Fibroblast of upper back skin (primary cell): ENCODE measurements at regions not wholly inside any gene's neighbourhood (a gene's known extent, or its start where the extent isn't known, plus 50 kb on each side); places are given as distances from the start of the nearest gene placed in this dataset.

Source experiments
- DNase-seq: peaks from one replicate; pipeline ENCODE4 v3.0.0-alpha.2; 2013

DNA sequence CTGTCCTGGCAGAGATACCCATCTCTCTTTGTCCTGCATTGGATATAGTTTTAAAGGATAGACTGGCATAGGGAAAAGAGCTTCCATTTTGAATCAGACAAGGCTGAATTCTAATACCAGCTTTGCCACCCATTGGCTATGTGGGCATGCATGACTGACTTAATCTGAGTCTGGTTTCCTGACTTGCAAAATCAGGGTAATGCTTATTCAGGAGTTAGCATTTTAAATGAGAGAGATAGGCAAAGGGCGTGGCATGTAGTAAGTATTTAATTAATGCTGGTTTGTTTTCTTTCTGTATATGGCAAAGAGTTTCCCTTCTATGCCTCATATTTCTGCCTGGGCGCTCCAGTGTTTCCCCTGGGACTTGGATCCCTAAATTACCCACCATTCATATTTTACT, 492.9 kb downstream of the IGSF11 start:
- no peak for DNase-seq

DNA sequence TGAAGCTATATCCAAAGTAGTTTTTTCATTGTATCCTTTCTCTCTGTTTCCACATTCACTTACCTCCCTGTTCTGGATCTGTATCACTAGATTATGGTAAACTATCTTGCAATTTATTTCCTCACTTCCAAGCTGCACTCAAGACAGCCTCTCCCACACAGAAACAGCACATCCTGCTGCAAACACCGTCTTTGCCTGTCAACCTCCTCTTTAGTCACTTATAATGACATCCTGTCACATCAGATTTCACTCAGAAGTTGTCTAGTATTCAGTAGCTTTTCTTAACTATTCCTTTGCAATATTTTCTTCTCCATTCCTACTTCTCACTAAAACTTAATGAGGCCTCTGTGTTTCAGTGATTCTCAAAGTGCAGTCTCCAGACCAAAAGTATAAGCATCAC, 490.8 kb downstream of the IGSF11 start:
- no peak for DNase-seq

DNA sequence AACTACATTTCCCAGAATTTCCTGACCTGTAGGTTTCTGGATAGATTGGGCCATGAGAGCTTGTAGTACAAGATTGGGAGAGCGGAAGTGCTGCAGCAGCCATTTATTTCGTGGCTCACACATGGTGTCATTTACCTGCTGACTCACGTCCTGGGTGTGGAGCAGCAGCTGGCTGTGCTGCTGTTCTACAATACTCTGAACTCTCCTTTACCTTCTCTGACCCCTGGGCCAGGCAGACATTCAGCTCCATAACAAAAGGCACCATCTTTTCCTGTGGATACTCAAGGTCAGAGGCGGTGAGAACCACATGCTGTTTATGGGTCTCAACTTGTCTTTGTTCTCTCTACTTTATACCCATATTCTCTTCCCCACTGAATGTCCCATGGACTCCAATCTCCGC, 490.2 kb downstream of the IGSF11 start:
- DNase-seq: no peak

DNA sequence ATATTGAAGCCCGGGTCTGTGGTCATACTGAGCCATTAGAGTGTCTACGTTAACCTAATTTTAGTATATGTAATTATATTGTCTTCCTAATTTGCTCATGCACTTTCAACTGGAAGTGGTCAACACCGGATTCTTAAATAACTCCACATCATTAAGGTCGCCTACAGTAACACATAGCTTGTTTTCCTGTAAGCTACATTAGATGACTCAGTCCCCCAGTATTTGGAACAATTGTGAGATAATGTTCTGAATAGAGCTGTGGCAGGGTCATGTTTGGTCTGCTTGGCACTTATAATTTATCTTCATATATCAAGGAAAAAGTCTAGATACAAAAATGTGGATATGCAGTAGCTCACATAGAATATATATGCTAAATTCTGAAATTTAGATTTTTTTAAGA, 486.2 kb downstream of the IGSF11 start:
- no peak for DNase-seq

DNA sequence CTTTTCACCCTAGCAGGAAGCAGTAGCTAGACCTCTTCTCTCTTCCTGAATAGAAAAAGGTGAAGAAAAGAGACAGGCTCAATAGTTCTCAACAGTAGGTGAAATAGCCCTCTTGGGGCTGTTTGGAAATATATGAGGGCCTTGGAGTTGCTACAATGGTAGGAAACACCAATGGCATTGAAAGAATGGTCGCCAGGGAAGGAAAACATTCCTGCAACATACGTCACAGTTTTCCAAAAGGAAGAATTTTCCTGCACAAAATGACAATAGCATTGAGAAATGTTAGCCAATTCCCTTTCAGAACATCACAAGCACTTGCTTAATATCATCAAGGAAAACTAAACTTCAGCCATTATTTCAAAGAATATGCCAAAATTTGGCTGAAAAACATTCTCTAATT, 484.5 kb downstream of the IGSF11 start:
- DNase-seq: no peak

DNA sequence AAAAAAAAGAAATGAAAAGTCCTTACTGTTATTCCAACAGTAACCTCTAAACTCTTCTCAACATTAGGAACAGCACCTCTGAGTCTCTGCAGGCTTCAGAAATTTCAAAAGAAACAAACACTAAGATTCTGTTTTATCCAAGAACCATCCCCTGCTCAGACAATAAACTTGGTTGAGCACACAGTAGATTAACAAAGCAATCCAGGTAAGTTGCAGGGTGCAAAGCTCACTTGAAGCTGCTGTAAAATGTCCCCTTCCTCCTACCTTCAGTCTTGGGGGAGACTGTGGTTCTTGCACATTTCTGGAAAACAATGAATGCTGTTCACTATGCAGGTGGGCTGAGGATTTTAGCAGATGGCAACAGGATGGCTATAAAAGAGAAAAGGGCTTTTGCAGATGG, 484.1 kb downstream of the IGSF11 start:
- DNase-seq: no peak

DNA sequence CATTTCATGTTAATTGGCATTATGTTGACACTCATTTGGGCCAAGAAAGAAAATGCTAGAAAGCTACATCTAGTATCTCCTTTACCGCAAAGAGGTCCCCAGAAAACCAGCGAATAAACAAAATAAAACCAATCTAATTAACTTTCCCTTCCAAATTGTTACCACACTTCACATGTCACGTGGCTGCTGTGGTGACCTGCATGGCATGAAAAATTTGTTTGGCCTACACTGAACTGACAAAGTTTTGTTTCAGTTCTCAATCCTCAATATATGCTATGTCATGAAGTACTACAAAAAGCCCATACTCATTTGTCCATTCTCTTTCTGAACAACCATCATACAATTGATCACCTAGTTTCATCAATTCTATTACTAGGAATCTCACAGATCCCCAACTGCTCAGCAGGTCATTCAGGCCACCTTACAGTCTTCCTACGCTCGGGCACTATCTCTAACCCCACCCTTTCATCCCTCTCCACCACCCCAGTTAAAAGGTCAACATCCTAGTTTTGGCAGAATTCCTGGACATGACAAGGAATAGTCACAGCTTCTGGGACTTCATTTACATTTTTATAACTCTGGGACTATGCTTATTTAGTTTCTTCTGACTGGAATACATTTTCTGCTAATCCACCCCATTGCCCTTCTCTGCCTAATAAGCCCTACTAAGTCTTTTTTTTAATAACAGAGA, 480.4 kb downstream of the IGSF11 start:
- no peak for DNase-seq

DNA sequence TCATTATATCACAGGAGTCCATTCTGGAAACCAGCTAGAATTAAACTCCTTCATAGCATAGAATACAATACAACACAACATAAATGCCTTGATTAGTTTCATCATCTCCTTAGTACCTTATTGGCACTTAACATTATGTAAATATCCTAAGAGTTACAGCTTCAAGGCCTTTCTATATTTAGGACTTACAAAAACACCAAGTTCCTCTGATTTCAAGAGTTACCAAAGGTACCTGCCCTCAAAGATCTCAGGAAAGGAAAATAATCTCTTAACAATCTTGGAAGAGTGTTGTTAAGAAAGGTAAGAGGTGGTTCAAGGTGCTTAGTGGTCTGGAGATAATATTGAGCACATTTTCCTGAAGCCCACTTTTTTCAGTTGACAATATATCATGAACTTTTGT, 477.7 kb downstream of the IGSF11 start:
- DNase-seq: no peak

DNA sequence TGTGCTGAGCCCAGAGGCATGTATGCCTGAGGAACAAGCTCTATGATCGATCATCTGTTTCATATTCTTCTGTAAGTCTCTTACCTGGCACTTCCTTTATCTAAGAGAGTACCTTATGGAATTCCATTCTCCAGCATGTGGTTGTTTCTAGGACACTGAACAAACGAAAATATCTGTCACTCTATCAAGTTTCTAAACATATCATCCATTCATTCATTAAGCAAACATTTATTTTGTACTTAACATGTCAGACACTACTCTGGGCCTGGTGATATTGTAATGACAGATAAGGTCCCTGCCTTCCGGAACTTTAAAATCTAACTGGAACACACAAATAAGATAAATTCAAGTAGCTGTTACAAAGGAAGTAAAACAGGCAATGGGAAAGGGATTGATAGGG, 477.1 kb downstream of the IGSF11 start:
- no peak for DNase-seq

DNA sequence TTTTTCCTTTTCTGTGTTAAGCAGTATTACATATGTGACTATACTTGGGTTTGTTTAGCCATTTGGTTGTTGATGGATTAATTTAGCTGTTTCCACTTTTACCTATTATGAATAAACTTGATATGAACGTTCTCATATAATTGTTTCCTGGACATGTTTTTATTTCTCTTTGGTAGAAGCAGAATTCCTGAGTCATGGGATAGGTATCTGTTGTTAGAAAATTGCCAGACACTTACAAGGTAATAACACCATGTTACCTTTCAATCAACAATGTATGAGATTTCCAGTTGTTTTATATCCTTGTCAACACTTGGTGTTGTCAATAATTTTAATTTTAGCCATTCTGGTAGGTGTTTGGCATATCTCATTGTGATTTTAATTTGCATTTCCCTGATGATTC, 475.4 kb downstream of the IGSF11 start:
- DNase-seq: no peak

DNA sequence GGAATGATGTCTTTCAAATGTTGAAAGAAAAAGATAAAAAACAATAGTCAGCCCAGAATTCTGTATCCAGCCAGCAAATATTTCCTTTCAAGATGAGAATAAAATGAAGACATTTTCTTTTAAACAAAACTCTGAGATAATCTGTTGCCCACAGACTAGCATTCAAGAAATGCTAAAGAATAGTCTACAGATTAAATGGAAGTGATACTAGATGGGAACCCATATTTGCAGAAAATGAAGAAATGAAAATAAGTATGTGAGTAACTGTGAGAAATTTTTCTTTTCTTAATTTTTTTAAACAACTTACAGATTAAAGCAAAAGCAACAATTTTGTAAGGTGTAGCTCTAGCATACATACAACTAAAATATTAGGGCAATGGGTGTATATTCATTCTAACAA, 469.8 kb downstream of the IGSF11 start:
- DNase-seq: no peak

DNA sequence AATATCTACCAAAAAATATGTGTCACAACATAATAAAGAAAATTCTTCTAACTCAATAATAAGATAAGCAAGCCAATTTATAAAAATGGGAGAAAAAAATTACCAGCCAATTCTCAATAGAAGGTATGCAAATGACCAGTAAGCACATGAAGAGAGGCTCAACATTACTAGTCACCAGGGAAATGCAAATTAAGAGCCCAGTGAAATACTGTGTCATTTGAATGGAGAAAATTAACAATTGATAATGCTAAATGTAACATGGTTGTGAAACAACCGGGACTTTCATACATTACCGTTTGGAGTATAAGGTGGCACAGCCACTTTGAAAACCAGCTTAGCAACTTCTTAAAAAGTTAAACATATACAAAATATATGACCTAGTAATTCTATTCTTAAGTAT, 460.7 kb downstream of the IGSF11 start:
- DNase-seq: no peak

DNA sequence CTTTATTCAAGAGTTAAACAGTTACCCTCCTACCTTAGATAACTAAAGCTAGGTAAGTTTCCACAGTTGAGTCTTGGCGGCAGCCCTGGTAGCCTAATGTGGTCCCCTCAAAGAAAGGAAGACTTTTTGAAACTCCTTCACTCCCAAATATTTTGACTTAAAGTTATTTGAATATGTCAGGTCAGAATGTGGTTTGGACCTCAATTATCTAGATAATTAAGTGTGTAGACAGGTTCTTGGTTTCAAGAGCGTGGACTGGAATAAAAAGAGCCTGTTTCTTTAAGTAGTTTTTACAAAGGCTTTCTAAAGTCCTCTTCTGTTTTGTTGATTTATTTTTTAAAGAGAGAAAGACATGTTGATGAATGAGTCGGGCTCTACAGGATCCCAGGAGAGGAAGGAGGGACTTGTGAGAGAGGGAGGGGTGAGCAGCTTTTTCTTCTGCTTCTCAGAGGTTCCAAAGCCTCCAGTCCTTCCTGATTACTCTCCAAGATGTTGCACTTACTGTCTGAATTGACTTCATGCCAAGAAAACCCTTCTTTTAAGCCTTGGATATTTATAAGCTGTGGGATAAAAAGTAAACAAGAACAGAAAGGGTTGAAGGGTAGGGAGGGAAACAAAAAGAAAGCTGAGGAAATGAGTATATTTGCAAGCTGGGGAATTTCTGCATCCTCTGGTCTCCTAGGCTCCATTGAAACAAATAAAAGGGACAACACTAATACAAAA, 457.4 kb downstream of the IGSF11 start:
- no peak for DNase-seq

DNA sequence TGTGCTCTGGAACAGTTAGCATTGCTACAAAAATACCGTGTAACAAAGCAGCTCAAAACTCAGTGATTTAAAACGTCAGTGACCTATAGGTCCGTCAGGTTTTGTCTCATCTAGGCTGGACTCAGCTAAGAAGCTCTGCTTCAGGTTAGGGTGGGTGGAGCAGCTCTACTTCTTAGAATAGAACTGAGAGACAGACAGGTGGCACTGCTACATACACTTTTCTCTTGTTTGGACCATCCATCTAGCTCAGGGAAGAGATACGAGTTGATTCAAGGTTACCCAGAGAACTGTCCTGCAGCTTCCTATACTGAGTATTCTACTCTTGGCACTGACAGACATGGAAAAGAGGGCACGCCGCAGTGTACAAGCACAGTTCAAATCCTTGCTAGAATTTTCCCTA, 456.1 kb downstream of the IGSF11 start:
- DNase-seq: no peak

DNA sequence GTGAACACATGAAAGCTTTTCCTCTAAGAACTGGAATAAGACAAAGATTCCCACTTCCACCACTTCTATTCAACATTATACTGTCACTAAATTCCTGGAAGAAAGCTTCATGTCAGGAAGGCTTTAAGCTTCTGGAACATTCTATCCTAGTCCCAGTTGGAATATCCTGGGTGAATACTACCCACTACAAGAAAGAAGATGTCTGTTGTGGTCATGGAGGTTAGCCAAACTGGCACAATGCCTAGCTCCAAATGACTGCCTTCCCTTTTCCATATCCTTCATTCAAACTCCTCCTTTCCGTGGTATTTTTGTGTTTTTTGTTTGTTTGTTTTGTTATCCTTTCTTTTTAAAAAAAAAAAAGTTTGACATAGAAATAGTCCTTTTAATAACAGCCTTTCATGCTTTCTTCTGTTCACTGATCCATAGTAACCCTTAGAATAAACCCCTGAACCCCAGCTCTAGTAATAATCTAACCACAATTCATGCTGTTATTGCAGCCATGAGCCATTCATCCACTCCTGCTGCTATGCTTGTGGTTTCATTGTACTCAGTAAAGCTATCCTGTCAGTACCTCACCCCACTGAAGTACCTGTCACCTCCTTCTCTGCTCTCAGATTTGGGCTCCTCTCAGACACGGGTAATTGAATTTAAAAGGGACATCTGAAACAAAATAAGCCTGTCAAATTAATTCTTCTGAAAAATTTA, 447.5 kb downstream of the IGSF11 start:
- DNase-seq: no peak

DNA sequence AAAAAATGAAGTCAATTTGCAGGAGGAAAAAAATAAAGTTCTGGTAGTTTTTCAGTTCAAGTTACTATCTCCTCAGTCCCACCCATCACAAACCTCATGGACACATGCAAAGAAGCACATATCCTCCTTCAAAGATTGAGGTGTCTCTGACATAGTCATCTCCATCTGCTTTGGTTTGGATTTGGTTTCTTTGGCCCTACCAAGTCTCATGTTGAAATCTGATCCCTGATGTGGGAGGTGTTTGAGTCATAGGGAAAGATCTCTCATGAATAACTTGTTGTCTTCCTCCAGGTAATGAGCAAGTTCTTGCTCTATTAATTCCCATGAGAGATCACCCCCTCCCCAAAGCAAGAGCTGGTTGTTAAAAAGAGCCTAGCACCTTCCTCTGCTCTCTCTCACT, 446.8 kb downstream of the IGSF11 start:
- DNase-seq: no peak

DNA sequence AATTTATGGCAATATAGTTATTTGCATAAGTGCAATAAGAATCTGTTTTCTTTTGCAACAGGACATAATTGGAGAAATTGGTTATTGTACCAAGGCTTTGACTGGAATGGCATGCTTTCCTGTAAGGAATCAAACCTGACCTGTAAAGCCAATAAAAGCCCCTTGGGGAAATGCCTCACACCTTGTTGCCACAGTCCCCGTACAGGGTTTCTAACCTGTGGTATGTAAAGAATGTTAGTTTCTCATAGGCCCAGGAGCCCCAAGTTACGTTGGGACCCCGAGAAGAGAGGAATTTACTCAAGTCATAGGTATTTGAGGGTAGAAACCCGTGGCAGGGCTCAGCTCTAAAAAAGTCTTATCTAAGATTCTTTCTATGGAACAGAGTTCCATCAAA, 441.4 kb downstream of the IGSF11 start:
- no peak for DNase-seq

DNA sequence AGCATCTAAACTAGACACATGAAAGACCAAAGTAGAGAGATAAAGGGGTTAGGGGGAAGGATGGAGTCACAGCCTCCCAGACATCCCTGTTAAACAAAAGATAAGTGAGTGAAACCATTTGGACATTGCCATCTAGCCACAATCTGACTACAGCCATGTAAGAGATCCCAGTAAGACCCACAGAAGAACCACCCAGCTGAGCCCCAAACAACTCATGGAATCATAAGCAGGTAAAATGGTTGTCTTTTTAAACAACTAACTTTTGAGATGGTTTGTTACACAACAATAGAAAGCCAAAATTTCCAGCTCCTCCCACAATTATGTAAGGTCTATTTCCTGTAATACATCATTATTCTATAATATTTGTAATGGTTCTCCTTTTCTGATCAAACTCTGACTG, 437.5 kb downstream of the IGSF11 start:
- no peak for DNase-seq

DNA sequence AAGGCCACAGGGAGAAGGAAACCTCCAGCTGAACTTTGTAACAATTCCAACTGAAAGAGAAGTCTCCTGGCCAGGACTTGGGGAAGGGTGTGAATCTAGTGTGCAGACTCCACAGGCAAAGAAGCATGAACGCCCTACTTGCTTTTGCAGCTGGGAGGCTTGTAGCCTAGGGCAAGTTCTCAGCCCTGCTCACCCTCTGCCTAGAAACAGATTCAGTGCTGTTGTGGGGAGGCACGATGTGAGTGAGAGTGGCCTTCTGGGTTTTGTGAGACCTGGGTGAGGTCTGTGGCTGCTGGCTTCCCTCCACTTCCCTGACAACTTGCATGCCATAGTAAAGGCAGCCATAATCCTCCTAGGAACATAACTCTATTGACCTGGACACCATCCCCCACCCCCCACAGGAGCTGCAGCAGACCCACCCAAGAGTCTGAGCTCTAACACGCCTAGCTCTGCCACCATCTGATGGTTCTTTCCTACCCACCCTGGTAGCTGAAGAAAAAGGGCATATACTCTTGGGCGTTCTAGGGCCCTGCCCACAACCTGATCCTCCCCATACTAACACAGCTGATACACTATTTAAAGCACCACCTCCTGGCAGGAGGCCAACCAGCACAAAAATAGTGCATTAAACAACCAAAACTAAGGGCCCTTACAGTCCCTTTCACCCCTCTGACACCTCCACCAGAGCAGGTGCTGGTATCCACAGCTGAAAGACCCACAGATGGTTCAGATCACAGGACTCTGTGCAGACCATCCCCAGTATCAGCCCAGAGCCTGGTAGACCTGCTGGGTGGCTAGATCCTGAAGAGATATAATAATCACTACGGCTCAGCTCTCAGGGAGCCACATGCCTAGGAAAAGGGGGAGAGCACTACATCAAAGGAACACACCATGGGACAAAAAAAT, 426.5 kb downstream of the IGSF11 start:
- no peak for DNase-seq

DNA sequence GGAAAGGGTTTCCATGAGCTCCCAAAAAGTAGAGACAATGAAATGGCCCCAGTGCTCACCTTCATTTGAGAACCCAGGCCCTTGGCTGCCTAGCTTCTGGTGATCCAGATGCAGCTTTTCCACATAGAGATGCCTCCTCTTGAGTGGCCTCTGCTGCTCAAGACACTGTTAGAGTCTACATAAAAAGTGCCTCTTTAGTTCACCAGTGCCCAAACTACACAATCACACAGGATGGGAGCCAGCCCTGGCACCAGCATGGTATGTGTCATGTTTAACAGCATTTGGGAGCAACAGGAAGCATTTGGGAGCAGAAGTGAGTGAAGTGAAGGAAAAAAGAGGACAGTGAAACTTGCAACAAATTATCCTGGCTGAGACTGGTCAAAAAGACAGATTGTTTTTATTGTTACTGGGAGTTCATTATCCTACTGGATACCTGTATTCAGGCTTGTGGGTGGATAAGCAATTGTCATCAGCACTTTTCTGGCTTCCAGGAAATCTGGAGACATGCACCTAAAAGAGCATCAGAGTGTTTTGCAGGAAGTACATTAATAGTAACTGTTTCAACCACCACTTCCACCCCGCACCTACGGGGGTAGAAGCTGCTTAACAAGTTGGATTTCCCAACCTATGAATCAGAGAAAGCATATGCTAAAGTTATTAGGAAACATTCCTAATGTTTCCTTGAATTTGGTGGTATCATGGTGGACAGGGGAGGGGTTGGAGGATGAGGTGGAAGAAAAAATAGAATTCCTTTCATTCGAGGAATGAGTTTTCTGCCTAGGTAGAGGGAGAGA, 416.2 kb downstream of the IGSF11 start:
- no peak for DNase-seq

DNA sequence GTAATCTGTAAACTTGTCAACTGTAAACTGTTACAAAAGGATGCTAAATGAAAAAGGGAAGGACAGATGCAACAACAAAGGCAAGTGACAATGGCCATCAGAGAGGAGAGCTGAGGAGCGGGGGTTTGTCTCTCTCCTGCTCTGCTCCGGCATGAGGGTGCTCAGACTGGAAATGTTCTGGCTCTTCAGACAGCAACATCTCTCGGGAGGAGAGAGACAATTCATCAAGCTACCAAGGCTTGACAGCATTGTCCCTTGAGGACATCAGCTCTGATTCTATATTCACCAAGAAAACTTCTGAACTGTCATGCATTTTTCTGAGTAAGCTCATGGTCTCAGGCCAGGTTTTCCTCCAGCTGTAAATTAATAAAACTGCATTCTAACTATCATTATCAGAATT, 408.2 kb downstream of the IGSF11 start:
- no peak for DNase-seq

DNA sequence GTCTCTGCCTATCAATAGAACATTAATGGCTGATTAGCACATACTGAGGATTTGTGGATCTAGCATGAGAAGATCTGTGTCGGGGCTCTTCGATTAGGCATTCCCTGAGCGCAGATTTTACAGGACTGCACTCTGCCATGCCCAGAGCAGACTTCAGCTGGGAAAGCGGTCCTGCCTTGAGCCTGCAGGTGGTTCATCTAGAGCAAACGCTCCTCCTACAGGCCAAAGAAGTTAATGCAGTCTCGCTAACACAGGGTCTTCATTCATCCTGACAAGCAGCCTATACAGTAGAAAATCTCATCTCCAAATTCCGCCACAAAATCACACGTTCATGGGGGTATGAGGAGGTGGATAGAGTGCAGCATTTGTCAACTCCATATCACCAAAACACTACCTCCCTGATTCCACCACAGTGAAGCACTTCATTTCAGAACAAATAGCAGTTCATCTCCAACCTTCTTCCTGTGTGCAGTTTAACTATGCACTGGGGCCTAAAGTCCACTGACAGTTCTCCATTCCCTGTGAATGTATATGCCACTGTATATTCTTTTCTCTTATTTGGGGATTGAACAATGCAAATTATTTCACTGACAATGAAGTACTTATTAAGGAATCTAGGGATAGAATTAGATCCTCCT, 405.8 kb downstream of the IGSF11 start:
- peak; percentile 55 for DNase-seq
